SK-N-MC (cell line): ENCODE measurements at regions not wholly inside any gene's neighbourhood (a gene's known extent, or its start where the extent isn't known, plus 50 kb on each side); places are given as distances from the start of the nearest gene placed in this dataset.

Experiments used
- DNase-seq: peaks from one replicate; pipeline ENCODE4 v3.0.0-alpha.2; 2011; ENCODE audit warnings: low read depth, low spot score
- H3K27ac ChIP-seq: fragments of 200-600 bp; sonication (generic); 2 replicates; pipeline ENCODE4 v1.5.1; 2016; ENCODE audit warnings: mixed run types
- H3K36me3 ChIP-seq: fragments of 200-600 bp; sonication (generic); 2 replicates; pipeline ENCODE4 v1.6.1; 2017; ENCODE audit warnings: antibody characterized with exemption, low read length, mixed read lengths; ENCODE audit not compliant: insufficient read depth
- H3K4me3 ChIP-seq: fragments of 200-600 bp; sonication (generic); 2 replicates; pipeline ENCODE4 v1.5.1; 2016
- H3K9ac ChIP-seq: fragments of 200-600 bp; sonication (generic); 2 replicates; pipeline ENCODE4 v1.8.0; 2017; ENCODE audit warnings: mixed run types, mixed read lengths; ENCODE audit not compliant: insufficient read length
- H3K9me3 ChIP-seq: fragments of 200-600 bp; sonication (generic); 2 replicates; pipeline ENCODE4 v1.6.1; 2017; ENCODE audit warnings: low read depth, mild to moderate bottlenecking, antibody characterized with exemption, low read length, moderate library complexity, mixed read lengths
- EZH2 ChIP-seq: fragments of 200-600 bp; sonication (generic); IDR thresholded peaks from one replicate; pipeline ENCODE4 v1.6.1; 2017; ENCODE audit warnings: antibody characterized with exemption
- FOXP2 ChIP-seq: optimal IDR thresholded peaks from 2 replicates; pipeline ENCODE3; 2011; ENCODE audit warnings: mild to moderate bottlenecking, moderate library complexity; ENCODE audit not compliant: insufficient read depth; ENCODE audit errors: extremely low read length, control extremely low read depth
- POLR2AphosphoS5 ChIP-seq: IDR thresholded peaks from 2 replicates; pipeline ENCODE4 v1.6.1; 2012; ENCODE audit warnings: mild to moderate bottlenecking, low read depth, low read length, borderline replicate concordance

GRCh38 chr1:117698398-117699160 is 92.7 kb downstream of the TENT5C start:
- Histone ChIP-seq H3K27ac (no peak overlapping the region), H3K4me3 (no peak overlapping the region), H3K36me3 (no peaks in the 10 kb centered on the region), H3K9me3 (no peaks in the 10 kb centered on the region), H3K9ac (no peak overlapping the region)
- no peak for DNase-seq
- no peak for TF ChIP-seq EZH2
- TF ChIP-seq POLR2AphosphoS5, result no peak
- TF ChIP-seq FOXP2, result no peak

DNA sequence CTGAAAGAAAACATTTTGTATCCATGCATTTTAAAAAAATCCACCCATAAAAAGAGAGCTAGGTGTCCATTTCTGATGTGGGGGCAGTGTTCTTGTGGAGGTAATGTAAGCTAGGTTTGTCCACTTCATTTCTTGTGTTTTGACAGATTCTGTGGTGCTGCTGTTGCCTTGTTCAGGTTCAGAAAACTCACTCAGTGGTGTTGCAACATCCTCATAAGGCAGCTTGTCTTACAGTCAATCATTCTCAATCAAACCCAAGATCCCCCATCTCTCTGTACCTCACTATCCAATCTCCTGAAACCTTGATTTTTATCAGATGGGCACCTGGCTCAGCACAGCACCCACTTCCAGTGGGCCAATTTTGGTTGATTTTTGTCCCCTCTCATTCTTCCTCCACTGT is 94.1 kb downstream of the TENT5C start:
- Histone ChIP-seq H3K9ac (no peak overlapping the region), H3K9me3 (no peaks in the 10 kb centered on the region), H3K27ac (no peak overlapping the region), H3K36me3 (no peaks in the 10 kb centered on the region), H3K4me3 (no peak overlapping the region)
- TF ChIP-seq FOXP2 (no peak), EZH2 (no peak), POLR2AphosphoS5 (no peak)
- DNase-seq, result no peak

- DNase-seq, result no peak
- Histone ChIP-seq H3K4me3 (no peak overlapping the region), H3K9ac (no peak overlapping the region), H3K36me3 (no peaks in the 10 kb centered on the region), H3K27ac (no peak overlapping the region), H3K9me3 (no peaks in the 10 kb centered on the region)
- TF ChIP-seq POLR2AphosphoS5, result no peak
- TF ChIP-seq EZH2, result no peak
- no peak for TF ChIP-seq FOXP2
Measured at GRCh38 chr1:117702654-117703053, 96.8 kb downstream of the TENT5C start.

DNA sequence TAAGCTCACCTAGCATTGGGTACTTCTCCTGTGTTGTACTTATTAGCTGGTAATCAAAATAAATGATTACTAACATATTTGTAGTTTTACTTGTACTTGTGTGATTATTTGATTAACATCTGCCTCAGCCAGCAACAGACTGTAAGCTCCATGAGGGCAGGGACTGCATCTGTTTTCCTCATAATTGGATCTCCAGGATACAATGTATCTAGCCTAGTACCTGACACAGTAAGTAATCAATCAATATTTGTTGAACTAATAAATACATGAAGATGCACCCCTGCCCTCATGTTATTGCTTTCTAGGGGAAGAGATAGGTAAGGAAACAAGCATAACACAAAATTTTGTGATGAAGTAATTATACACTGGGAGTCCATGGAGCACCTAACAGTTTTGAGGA is 101.5 kb downstream of the TENT5C start:
- Histone ChIP-seq H3K27ac (no peak overlapping the region), H3K9me3 (no peaks in the 10 kb centered on the region), H3K4me3 (no peak overlapping the region), H3K9ac (no peak overlapping the region), H3K36me3 (no peaks in the 10 kb centered on the region)
- no peak for DNase-seq
- no peak for TF ChIP-seq POLR2AphosphoS5
- TF ChIP-seq FOXP2, result no peak
- TF ChIP-seq EZH2, result no peak

DNA sequence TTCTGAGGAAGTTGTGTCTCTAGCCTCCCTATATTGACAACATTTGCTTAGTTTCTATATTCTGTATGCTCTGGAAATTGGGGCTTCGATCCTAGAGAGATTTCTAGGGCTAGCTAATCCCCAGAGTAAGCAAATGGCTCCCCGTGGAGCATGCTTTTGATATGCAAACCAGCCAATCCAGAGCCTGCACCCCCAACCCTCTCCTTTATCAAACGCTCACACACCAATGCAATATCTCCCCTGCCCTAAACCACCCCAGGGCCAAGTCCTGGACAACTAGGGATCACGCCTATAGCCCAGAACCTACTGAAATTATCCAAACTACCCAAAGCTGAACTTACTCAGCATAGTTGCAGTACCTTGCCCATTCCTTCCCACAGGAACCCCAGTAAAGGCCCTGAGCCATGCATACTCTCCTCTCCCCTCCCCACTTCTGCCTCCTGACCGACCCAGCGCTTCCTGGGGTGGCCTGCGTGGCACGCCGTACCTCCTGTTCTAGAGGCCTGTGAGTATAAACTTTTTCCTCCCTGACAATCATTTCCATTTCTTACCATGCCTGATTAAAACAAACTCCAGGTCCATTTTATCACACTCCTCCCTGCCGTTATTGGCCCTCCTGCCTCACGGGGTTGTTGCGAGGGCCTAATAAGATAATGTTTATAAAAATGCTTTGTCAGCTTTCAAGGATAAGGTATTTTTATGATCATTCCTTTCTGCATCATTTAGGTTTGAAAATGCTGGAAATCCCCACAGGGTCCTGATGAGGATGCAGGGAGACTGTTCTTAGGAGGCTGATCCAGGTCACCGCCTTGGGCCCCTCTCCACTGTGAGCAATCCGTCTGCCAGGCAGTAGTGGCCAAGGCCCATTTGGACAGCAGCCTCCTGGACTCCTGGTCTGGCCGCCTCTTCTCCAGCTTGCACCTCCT is 102.7 kb downstream of the TENT5C start:
- no peak overlapping the region for H3K4me3 ChIP-seq
- DNase-seq, result no peak
- H3K27ac ChIP-seq, result no peak overlapping the region
- H3K9ac ChIP-seq, result no peak overlapping the region
- H3K36me3 ChIP-seq, result no peaks in the 10 kb centered on the region
- TF ChIP-seq FOXP2, result no peak
- no peak for TF ChIP-seq POLR2AphosphoS5
- TF ChIP-seq EZH2, result no peak
- H3K9me3 ChIP-seq, result no peaks in the 10 kb centered on the region

DNA sequence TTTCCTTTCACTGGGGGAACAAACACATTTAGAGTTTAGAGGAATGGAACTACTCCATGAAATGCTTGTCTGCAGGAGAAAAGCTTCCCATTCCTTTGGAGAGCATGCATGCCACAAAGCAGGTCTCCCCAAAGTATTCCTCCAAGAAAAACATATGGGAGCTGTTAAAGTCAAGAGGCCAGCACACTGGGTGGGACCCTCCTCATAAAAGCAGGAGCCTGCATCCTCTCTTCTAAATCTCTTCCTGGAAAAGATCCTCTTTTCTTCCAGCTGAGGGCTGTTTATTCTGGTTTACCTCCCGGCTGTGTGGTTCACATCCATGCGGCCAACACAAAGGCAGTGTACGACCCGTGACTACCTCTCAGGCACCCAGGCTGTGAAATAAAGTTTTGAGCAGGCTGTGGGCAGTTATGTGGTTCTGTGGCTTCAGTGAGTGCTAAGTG is 103.4 kb downstream of the TENT5C start:
- Histone ChIP-seq H3K4me3 (no peak overlapping the region), H3K27ac (no peak overlapping the region), H3K36me3 (no peaks in the 10 kb centered on the region), H3K9me3 (no peaks in the 10 kb centered on the region), H3K9ac (no peak overlapping the region)
- DNase-seq, result no peak
- TF ChIP-seq EZH2, result no peak
- TF ChIP-seq POLR2AphosphoS5, result no peak
- TF ChIP-seq FOXP2, result no peak

- H3K36me3 ChIP-seq, result no peaks in the 10 kb centered on the region
- no peaks in the 10 kb centered on the region for H3K9me3 ChIP-seq
- H3K4me3 ChIP-seq, result no peak overlapping the region
- DNase-seq, result no peak
- no peak overlapping the region for H3K27ac ChIP-seq
- H3K9ac ChIP-seq, result no peak overlapping the region
- no peak for TF ChIP-seq EZH2
- no peak for TF ChIP-seq FOXP2
- TF ChIP-seq POLR2AphosphoS5, result no peak
Measured at GRCh38 chr1:117710710-117711109, 104.9 kb downstream of the TENT5C start.

DNA sequence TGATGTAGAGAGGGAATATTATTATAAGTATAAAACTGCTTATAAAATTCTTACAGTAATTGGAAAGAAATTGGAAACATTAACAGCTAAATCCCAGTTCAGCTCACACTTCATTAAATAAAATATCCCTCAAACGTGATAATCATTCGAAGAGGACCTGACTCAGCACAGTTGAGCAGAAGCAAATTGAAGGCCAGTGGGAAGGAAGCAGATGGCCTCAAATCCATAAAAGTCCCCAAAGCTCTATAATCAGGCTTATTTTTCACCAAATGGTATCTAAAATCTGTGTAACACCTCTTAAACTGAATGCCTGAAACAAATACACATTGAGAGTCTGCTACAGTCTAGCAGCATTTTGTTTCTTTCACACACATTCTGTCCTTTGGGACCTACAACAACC is 106.8 kb downstream of the TENT5C start:
- no peak overlapping the region for H3K4me3 ChIP-seq
- H3K27ac ChIP-seq, result no peak overlapping the region
- H3K36me3 ChIP-seq, result no peaks in the 10 kb centered on the region
- H3K9ac ChIP-seq, result no peak overlapping the region
- no peak for DNase-seq
- no peaks in the 10 kb centered on the region for H3K9me3 ChIP-seq
- no peak for TF ChIP-seq POLR2AphosphoS5
- TF ChIP-seq FOXP2, result no peak
- TF ChIP-seq EZH2, result no peak
